Stimulated activated CD8-positive, alpha-beta memory T cell treated with anti-CD3 and anti-CD28 coated beads, Interleukin-2, amount 100 ng/mL, for 48 hours (primary cell): ENCODE measurements at regions not wholly inside any gene's neighbourhood (a gene's known extent, or its start where the extent isn't known, plus 50 kb on each side); places are given as distances from the start of the nearest gene placed in this dataset.
"Not testable (repeated sequence)": the region's sequence is repeated elsewhere in the genome, so short reads cannot be mapped to it uniquely, and the experiment has no call there.

Source experiments
- DNase-seq, 2 donors: peaks; one replicate each; pipeline ENCODE4 v3.0.0-alpha.2; 2020; ENCODE audit warnings: low read depth in 2 of 2

DNA sequence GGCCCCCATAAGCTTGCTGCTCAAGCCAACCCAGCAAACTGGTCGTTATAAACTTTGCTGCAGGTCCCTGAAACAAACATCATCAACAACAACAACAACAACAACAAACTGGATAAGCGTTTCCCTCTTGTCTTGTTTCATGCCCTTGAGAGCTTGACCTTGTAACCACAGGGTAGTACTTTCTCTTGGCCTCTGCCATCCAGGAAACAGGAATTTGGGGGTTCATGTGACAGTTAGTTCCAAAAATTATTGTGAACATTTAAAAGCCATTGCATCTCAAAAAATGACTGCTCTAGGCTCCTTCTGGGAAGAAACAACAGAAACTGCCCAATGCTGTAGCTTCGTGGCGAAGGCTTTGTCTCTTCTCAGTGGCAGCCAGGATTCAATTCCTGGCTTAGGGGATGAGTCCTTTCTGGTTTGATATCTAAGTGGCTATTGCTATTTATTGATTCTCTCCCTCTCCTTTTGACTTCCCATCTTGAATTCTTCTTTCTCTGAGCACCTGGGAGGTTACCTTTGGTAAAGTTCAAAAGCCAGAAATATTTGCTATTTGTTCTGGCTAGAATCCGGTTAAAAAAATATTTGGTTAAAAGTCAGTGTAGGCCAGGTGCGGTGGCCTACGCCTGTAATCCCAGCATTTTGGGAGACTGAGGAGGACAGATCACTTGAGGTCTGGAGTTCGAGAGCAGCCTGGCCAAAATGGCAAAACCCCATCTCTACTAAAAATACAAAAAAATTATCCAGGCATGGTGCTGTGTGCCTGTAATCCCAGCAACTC, 52.0 kb upstream of the CPM start:
- DNase-seq = no peak

DNA sequence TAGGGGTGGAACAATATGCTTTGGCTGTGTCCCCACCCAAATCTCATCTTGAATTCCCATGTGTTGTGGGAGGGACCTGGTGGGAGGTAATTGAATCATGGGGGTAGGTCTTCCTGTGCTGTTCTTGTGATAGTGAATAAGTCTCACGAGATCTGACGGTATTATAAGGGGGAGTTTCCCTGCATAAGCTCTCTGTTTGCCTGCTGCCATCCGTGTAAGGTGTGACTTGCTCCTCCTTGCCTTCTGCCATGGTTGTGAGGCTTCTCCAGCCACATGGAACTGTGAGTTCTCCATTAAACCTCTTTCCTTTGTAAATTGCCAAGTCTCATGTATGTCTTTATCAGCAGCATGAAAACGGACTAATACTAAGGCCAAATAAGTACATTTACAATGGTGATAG, 64.6 kb upstream of the CPM start:
- not testable (repeated sequence) for DNase-seq

DNA sequence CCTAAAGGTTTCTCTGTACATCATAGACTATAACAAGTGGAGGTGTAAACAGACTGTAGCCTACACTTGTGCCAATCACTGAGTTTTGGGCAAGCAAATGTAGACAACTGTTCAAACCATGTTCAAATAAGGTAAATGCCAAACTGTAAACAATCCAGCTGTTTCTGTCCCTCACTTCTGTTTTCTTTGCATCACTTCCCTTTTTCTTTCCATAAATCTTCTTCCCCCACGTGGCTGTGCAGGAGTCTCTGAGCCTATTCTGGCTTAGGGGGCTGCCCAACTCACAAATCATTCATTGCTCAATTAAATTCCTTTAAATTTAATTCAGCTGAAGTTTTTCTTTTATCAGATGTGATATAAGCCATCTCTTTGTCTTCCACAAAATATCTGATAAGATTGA, 65.1 kb upstream of the CPM start:
- no peak for DNase-seq

DNA sequence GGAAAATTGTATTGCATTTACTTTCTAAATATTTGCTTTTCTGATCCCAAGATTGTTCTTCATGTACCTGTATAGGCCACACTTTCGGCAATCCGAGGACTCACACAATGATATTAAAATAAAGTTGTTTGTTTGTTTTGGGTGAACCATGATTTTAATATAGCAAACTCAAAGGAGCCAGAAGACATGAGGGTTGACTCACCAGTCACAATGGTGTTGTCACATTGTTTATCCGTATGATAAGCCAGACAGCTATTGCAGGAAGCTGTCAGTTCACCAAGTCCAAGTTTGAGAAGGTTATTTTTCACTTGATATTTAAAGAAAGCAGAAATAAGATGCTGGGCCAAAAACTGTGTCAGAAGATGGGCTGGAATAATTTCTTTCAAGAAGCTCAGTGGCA, 67.1 kb upstream of the CPM start:
- no peak for DNase-seq

DNA sequence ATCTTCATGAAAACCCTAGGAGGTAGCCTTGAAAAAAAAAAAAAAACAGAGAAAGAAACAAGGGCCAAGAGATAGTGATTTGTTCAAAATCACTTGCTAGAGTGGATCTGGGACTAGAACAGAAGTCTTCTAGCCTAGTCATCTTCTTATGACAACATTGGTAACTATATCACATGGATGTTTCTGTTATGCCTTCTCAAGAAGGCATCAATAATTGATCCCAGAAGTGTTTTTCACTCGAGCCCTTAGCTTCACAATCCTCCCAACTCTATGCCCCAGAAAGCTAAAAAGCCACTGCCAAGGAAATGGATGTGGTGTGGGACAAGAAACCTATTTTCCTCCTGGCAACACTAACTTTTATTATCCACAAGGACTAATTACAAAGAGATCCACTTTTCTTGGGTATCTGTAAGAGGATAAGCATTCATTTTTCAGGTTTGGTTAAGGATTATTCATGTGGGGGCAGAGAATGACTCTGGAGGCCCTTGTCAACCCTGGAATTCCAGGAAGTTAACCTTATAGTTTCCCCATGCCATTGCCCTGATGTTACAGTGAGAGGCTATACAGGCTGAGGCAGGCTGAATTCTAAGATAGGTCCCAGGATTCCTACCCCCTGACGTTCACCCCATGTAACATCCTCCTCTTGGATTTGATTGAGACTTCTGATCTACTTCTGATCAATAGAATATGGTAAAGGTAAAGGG, 67.7 kb upstream of the CPM start:
- DNase-seq = no peak

DNA sequence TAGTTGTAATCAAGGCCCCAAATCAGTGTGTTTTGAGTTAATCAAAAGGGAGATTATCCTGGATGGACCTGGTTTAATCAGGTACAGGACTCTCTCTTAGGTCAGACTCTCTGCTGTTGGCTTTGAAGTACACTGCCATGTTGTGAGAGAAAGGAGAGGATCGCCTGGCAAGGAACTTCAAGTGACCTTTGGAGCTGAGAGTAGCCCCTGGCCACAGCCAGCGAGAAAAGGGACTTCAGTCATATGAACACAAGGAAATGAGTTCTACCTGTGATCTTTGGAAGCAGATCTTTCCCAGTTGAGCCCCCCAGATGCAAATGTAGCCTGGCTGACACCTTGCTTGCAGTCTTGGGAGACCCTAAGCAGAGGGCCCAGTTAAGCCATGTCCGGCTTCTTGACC, 68.3 kb upstream of the CPM start:
- DNase-seq = no peak

DNA sequence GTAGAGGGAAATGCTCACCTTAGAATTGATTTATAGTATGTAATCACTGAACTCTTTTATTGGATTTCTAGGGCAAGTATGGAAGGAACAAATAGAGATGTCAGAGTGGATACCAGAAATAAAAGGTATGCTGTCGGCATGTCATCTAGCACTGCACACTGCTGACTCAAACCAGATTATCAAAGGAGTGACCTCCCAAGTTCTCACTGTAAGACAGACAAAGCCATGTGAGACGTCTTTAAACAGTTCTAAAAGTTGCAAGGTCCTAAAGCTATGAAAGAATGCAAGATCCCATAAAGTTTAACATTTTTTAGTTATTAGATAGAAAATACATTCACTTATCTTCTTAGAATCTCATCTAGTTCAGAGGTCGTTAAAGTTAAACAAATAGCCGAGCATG, 70.0 kb upstream of the CPM start:
- no peak for DNase-seq

DNA sequence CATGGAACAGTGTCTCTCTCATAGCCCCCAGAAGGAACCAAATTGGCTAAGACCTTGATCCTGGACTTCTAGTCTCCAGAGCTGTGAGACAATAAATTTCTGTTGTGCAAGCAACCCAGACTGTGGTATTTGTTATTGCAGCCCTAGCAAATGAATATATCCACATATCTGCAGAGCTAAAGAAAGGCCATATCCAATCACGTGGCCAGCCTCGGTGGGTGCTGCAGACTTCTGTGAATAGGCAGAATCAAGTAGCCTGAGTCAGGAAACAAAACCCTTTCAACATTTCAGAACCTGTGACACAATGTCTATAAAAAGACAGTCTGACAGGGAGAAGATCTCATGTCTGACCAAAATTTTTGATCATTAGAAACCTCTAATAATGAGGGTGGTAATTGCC, 71.0 kb upstream of the CPM start:
- no peak for DNase-seq

DNA sequence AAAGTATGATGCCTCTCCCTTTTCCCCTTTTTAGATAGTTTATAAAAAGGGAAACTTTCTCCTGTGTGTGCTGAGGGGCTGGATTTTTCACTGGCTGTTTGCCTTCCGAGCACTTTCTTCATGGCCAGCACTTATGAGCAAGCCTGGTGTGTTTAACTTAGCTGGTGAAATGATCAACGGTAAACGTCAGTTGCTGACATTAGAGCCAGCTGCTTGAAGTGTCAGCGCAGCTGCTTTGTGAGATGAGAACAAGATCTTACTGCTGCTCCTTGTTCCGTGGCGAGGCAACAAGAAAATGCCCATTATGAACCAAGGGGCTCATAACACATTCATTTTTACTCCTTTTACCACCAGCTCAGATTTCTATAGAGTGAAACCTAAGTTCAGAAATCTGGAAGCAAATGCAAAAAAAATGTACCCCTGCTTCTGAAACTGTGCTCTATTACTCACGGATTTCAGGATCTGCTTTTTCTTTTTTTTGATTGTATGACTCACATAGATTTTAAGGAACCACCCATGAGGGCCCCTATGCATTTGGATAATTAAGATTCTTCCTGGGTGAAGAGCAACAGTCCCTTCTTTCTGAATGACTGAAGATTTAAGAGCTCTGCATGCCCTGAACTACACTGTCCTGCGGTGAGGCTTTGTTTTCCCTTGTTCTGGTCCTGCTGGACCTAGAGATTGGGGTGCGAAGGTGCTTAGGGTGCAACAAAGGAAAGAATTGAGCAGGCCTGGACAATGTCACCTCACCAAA, 74.3 kb upstream of the CPM start:
- no peak for DNase-seq

DNA sequence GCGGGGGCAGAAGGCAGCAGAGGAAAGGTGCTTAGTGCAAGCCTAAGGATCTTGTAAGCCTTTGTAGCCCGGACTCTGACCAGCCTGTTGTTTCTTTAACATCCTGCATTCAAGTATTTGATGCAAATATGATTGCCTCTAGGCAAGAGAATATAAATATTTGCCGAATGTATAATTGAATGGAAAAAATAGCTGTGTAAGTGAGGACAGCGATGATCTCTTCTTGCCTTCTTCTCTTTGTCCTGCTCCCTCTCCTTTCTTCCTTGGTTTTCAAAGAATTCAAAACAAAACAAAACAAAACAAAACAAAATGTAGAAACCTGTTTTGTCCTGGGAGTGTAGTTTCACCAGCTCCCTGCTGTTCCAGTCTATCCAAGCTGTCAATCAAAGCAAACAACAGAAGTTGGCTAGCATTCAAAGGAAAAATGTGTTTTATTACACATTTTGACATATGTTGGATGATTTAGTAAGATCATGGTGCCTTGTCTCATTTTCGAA, 74.9 kb upstream of the CPM start:
- no peak for DNase-seq

DNA sequence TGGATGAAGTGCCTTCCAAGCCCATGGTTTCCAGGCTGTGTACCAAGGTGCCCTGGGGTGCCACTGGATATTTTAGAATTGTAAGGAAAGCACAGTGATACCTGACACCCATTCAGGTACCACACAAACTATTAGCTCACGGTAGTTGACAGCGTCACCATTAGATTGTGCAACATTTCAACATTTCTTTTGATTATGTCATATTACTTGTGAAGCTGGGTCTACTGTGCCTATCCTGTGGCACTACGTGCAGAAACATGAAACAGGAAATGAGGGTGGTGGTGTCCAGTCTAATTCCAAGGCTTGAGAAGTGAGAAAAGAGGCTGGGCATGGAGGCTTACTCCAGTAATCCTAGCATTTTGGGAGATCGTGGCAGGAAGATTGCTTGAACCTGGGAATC, 75.5 kb upstream of the CPM start:
- DNase-seq = no peak

DNA sequence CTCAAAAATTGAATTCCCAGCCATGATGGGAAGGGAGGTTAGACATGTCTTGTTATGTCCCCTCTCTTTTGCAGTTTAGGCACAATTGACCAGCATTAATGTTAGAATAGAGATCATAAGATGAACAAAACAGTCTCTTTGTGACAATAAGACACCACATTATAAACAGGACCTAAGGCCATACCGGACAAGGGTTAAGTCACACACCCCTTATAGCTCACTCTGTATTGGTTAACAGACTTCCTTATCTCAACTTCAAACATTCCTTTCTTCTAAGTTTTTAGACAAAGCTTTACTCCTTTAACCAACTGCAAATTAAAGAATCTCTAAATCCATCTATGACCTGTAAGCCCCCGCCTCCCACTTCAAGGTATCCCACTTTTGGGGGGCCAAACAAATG, 81.1 kb upstream of the CPM start:
- no peak for DNase-seq

DNA sequence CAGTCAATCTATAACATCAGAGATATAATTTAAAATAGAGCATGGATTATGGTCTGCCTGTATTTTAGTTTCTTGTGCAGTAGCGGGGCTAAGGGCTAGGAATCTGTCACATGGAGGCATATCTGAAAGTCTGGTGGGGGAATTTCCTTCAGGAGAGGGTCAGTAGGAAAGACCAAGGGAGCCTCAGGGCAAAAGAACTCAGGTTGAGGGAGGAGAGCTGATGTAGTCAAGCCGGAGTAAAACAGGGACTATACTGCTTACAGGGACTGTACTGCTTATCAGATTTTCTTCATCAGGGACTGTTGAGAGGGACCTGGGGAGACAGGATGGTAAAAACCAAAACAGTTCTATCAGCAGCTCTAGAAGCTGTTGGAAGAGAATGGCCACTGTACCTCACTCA, 82.0 kb upstream of the CPM start:
- no peak for DNase-seq

DNA sequence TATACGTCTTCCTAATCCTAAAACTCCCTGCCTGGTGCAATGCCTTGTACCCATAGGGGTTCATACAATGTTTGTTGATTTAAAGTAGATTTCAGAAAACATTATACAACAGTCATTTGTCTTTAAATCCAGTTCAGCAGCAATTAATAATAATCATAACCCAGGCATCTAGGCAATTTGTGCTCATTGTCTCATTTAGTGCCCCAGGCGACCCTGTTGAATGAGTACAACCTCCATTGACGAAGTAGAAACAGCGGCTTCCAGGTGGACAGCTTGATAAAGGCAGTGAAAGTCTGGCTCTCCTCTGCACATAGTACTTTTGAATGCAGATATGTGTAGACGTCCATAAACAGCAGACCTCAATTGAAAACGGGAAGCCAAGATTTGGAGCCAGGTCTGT, 82.9 kb upstream of the CPM start:
- no peak for DNase-seq

DNA sequence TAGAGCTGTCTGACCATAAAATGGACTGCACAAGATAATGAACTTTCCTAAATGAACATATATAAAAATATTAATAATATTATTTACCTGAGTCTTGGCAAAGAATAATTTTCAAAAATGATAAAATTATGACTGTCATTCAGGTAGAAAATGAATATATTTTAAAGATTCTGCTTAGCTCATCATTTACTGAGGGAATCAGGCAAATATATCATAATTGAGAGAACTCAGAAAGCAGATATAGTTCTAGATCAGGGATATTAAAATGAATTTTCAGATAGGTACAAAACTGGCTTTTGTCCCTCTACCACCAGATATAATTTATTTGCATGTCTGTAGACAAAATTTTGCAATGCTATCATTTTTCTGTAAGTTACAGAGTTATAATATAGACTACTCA, 86.1 kb upstream of the CPM start:
- no peak for DNase-seq

DNA sequence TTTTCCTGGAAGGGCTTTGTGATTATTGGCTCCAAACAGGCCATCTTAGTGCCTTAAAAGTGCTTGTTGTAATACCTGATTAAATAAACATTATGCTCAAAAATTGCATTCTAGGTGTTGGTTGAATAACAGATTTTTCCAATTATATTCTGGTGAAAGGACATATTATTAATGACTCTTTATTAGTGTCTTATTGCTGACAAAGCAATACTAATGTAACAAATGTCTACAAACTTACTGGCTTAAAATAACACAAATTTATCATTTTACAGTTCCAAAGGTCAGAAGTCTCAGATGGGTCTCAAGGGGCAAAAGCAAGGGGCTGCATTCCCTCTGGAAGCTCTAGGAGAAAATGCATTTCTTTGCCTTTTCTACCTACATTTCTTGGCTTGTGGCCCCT, 86.9 kb upstream of the CPM start:
- no peak for DNase-seq

DNA sequence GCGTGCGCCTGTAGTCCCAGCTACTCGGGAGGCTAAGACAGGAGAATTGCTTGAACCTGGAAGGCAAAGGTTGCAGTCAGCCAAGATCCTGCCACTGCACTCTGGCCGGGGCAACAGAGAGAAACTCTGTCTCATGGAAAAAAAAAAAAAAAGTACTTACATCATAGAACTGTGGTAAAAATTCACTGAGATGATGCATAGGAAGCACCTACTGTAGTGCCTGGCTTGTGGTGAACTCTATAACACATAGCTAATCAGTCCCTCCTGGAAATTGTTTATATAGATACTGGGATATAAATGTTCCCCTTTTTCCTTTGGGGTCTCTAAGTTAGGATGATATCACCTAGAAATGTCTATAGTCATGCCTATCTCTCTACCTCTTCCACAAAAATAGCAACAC, 89.7 kb upstream of the CPM start:
- DNase-seq = no peak

DNA sequence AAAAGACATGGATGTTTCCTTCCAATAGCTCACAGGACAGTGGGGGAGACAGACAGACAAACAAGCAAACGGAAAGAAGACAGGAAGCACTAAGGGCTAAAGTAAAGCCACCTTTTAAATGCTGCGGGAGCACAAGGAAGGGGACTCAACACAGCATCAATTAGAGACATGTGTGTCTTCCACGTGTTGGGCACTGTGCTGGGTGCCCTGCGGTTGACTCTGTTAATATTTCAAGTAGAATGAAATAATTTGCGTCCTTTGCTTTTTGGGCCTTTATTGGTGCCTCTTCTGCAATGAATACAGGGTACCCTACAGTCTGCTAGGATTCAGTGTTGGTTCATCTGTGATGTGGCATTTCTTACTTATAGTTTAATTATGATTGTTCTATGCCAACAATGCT, 90.9 kb upstream of the CPM start:
- DNase-seq = no peak

DNA sequence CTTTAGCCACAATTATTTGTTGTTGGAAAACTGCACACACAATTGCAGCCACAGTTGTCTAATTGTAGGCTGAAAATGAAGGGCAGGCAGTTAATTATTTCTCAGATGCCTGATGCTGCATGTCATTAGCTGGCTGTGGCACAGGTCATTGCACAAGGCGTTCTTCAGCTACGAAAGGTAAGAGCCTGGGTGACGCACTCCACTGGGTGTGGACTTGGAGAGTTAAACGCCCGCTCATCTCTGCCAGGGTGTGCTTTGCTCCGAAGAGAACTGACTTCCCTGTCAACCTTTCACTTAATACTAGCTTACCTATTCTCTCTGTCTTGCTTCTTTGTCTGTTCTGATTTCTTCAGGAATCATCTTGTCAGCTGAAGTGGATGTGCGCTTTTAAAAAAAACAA, 91.4 kb upstream of the CPM start:
- no peak for DNase-seq

DNA sequence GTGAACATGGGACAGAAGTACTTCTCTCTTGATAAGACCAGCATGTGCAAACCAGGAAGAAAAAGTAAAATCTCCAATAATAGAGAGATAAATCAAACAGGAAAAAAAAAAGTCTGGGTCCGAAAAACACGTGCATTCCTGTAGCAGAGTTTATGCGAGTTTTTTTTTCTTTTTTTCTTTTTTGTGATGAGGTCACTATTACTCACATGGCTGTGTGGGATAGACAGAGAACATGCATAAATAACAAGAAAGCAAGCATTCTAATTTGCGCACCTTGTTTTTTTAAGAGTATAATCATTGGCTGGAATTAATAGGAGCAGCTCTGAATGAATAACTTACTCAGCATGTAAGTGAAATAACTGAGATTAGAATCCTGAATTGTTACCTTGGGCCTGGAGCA, 91.9 kb upstream of the CPM start:
- DNase-seq = no peak

DNA sequence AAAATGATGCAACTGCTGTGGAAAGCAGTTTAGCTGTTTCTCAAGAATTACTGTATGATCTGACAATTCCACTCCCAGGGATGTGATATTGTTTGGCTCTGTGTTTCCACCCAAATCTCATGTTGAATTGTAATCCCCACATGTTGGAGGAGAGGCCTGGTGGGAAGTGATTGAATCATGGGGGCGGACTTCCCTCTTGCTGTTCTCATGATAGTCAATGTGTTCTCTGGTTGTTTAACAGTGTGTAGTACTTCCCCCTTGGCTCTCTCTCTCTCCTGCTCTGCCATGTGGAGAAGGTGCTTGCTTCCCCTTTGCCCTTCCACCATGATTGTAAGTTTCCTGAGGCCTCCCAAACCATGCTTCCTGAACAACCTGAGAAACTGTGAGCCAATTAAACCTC, 93.4 kb upstream of the CPM start:
- DNase-seq = no peak

DNA sequence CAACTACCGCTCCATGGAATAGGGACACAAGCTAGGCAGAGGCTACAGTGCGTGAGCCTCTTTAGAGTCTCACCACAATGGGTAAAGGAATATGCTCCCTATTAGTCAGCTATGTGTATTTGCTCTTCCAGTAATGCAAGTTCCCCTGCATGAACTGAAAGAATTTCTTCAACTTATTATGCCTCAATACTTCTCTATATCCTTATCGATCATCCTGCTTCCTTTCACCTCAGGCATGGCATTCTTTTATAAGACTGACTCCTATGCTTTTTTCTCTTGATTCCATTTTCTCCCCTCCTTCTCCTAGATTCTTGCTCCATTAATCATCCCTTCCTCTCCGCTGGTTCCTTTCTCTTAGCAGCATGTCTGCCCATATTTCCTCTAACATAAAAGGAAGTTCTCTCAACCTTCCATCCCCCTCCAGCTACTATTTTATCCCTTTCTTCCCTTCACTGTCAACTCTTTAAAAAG, 94.5 kb upstream of the CPM start:
- no peak for DNase-seq
